NCI-H1105 (cell line): ENCODE measurements at regions not wholly inside any gene's neighbourhood (a gene's known extent, or its start where the extent isn't known, plus 50 kb on each side); places are given as distances from the start of the nearest gene placed in this dataset.
"Not testable (repeated sequence)": the region's sequence is repeated elsewhere in the genome, so short reads cannot be mapped to it uniquely, and the experiment has no call there.

Experiments
- DNase-seq: peaks from one replicate; lab custom pipeline; 2025; lab: John Stamatoyannopoulos, UW

DNA sequence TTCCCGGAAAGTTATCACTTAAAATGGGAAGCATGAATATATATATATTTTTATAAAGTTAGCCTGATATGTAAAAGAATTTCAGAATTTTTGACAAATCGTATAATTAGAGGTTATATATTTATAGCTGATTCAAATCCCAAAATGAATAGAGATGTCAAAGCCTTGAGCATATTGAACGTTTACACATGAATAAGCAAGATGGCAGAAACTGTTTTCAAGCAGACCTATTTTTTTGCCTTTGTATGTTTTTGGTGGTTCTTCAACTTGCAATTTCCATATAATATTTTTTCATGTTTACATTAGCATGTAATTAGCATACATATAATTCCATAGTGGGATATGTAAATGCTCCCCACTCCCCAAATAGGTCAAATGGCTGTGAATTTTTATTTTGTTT lies 189.9 kb downstream of the PRL start:
- DNase-seq = no peak

DNA sequence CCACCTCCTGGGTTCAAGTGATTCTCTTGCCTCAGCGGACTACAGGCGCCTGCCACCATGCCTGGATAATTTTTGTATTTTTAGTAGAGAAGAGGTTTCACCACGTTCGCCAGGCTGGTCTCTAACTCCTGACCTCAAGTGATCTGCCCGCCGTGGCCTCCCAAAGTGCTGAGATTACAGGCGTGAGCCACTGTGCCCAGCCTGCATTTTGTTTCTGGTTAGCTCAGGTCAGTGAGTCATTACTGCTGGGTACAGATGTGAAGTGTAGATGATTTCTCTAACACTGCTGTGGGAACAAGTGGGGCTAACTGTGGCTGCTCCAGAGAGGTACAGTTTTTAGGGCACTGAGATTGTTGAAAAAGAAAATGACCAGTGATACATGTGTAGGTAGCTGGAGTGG lies 188.6 kb downstream of the PRL start:
- no peak for DNase-seq

DNA sequence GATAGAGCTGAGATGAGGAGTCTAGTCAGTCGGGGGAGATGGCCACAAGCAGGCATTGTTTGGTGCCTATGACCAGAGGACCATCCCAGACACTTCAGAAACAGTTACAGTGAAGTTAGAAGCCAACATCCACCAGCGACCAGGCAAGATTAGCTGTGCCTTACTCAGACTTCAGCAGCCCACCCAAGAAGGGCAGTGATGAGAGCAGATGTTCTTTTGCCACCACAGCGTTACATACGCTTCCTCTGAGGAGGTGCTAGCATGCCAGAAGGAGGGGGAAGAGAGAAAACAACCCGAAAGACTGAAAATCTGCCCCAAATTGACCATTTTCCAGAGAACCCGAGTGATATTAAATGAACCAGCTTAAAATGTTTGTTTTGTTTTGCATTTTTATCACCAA lies 186.8 kb downstream of the PRL start:
- DNase-seq = no peak

DNA sequence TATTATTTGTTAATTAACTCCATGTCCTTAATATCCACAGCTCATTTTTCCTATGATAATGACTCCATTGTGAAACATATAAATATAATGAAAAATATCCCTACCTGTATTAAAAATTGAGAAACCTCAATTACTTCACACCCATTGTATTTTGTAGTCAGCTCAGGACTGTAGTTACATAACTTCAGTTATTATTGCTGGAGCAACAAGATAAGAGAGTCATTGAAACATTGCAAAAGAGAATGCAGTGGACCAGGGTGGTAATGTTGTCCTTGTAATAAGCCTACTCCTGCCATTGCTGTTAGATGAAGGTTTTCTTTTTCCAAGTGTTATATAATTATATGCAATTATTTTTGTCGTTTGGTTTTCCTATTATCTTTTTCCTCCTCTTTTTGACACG lies 184.4 kb downstream of the PRL start:
- no peak for DNase-seq

DNA sequence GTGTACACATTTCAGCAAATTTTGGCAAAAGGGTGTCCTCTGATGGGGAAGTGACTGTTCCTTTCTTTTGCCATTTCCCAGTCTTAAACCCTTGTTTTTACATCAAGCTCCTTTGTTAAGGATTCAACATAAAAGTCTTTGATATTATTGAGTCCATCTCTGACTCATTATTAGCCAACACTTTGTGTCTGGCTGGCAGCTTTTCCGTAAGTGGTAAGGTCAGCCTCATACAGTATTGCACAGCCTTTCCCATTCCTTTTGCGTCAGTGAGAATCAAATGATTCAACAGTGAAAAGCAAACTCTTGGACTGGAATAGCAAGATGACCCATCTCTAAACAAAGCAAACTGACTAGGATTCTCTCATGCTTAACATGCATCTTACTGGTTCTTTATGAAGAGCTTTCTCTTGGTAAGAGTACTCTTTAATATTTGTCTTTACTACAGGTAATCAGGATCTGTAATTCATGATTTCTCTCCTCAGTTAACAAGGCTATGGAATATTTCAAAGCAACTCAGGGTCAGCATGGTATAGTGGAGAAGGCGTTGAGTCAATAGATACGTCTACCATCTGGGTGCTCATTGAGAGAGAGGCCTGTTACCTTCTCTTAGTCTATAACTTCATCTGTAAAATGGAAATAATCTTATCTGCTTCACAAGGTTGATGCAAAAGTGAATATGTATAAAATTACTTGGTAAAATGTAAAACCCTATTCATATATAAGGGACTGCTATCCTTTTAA lies 183.6 kb downstream of the PRL start:
- DNase-seq = no peak

DNA sequence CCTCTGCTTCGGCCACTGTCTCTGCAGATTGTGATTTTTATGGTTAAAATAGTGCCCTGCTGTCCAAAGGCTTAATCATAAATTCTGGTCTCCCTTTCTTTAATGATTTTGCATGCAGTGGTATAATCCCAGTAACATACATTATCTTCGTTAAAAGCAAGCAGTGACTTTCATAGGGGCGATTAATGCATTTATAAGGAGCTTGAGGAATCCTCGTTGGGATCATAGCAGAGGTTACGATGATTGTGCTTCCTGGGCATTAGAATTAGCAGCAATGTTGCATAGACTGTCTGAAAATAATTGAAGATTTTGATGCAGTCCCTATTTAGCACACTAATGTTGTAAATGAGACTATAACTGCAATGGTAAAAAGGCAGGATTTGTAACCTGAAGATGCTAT lies 181.3 kb downstream of the PRL start:
- DNase-seq = no peak

DNA sequence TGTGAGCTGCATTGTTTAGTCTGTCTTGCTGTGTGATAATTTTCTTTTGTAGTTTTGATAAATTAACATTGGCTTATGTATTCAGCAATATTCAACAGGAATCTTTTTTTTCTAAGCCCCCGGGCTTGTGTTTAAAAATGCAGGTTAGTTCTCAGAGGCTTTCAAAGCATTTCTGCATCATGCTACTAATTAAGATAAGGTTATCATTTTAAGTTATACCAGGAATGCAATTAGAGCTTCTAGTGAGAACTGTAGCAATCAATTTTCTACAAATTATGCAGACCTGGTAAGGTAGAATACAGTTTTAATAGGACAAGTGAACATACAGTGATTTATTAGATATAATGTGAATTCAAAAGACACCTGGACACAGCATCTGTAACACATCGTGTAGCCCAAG lies 179.2 kb downstream of the PRL start:
- no peak for DNase-seq

DNA sequence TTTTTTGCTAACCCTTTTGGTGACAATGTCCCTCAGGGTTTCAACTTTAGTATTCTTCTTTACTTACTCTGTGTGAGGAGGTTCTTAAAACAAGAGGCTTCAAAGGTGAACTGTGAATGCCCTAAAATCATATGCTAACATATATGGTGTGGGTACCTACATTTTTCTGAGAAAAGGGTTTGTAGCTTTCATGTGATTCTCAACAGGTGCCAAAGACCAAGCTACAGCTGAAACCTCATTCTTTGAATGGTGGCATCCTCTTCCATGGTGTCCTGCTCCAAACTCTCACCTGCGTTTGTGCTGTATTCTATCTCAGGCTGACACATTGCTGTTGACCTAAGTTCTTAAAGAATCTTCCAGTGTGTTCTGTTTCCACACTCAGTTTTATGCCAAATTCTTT lies 177.3 kb downstream of the PRL start:
- no peak for DNase-seq

DNA sequence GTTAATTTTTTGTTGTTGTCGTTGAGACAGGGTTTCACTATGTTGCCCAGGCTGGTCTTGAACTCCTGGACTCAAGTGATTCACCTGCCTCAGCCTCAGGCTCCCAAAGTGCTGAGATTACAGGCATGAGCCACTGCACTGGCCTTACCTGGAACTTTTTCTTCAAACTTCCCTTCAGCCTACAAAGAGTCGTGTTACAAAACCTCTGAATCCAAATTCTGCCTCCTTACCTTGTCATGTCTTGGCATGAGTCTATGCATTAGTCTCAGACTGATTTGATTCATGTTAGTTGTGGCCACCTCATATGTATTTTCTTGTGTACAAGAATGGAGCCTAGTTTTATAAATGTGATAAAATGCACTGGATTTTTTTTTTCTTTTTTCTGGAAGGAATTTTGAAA lies 172.1 kb downstream of the PRL start:
- no peak for DNase-seq

DNA sequence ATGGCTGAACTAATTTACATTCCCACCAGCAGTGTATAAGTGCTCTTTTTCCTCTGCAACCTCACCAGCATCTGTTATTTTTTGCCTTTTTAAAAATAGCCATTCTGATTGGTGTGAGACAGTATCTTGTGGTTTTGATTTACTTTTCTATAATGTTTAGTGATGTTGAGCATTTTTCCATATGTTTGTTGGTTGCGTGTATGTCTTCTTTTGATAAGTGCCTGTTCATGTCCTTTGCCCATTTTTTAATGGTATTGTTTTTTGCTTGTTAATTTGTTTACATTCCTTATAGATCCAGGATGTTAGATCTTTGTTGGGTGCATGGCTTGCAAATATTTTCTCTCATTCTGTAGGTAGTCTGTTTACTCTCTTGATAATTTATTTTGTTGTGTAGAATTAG lies 169.9 kb downstream of the PRL start:
- DNase-seq = no peak

DNA sequence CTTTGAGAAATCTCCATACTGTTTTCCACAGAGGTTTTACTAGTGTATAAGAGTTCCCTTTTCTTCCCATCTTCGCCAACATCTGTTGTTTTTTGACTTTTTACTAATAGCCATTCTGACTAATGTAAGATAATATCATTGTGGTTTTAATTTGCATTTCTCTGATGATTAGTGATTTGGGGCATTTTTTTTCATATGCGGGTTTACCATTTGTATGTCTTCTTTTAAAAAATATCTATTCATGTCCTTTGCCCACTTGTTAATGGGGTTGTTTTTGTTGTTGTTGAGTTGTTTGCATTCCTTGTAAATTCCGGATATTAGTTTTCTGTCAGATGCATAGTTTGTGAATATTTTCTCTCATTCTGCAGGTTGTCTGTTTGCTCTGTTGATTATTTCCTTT lies 167.1 kb downstream of the PRL start:
- no peak for DNase-seq

DNA sequence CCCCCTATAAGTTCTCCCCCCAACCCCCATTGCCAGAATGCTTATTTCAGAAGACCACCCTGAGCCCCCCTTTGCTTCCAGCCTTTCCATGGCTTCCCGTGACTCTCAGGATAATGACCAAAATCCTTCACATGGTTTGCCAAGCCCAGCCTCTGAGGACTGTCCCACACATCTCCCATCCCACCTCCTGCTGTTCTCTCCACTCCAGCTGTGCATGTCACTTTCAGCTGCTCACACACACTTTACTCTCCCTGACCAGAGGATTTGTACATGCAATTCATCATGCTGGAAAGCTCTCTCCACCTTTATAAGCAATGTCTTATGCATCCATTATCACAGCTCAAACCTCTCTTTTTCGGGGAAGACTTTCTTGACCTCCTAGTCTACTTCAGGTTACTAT lies 164.2 kb downstream of the PRL start:
- DNase-seq = no peak

DNA sequence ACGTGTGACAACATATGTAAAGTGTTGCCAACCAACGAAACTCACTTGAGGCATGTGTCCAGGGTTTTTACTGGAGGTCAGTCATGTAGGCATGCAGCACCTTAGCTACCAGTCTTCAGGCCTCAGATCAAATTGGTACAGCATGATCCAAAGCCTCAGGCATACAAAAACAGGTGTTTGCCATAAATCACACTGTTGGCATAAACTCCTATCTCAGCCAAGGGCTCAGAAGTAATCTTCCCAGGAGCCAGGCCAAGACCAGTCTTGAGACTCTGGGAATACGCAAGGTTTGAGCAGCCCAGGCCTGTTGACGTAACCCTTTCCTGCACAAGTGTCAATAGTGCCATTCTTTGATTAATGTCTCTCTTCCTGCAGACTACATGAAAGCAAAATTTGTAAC lies 163.5 kb downstream of the PRL start:
- DNase-seq = peak; percentile 34

DNA sequence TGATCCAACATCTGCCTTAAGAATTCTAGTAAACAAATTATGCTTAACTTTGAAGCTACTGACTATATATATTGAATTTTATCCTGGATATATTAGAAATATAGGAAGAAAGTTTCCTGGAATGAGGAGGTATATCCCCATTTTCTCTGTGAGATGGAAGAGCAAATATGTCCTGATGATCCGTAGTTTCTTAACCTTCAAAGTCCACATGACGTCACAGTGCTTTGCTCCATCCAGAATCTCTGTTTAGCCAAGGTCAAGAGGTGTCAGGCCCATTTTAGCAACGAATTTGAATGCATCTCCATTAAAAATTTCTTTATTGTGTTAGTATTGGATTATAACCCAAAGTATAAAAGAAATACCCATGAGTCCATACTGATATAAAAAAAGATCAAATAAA lies 162.5 kb downstream of the PRL start:
- DNase-seq = no peak

DNA sequence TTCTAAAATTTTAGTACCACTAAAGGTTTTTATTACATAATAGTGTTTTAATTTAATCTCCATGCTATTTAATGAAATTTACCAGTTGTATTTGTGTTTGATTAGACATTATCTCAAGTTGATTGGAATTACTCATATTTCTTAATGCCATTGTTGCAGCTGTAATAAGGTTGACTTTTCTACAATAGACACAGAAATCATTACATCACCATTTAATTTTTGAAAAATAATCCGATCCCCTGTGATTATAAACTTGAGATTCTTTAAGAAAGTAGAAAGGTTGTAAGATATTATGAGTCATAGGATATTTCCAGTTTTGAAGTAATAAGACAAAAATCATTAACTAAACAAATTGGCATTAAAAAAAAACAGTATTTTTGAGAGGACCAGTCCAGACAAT lies 161.4 kb downstream of the PRL start:
- DNase-seq = no peak

DNA sequence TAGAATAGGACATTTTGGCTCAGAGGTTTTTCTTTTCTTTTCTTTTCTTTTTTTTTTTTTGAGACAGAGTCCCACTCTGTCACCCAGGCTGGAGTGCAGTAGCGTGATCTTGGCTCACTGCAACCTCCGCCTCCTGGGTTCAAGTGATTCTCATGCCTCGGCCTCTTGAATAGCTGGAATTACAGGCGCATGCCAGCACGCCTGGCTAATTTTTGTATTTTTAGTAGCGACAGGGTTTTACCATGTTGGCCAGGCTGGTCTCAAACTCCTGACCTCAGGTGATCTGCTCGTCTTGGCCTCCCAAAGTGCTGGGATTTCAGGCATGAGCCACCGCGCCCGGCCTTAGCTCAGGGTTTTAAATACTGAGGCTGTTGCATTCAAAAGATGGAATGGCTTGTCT lies 156.1 kb downstream of the PRL start:
- DNase-seq = not testable (repeated sequence)

DNA sequence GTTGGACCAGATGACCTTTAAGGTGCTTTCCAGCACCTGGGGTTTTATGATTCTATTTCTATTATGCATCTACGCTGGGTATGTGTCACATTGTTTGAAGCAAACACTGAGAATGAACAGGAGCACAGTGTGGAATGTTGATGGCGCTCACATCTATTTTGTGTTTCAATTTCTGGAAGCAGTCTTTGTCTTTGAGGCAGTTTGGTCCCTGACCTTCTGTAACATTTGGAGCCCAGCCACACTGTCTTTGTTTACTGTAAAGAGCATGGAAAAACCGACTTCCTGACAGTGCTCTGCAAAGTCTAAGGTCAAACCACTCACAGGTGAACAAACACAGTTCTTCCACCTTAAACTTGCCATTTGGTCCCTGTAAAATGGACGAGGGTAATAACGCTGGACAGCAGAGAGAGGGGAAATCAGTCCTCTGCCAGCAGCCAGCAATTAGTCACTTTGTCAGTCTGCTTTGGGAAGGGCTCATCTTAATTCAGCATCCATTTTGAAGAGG lies 155.5 kb downstream of the PRL start:
- peak; percentile 54 for DNase-seq

DNA sequence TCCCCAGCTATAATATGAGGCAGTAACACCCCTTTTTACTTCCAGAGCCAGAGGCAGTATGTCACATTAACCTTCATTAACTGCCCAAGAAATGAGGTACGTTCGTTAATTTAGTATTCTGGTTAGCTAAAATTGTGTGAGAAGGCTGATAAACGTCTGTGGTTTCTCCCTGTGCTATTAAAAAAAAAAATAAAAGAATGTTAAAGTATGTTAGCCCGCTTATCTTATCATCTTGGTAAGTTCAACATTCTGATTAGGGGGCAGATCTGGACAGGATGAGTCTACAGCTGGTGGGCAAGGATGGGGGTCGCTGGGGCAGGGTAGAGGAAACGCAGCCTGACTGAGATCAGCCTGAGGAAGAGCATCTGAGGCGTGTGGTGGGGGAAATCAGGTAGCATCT lies 154.0 kb downstream of the PRL start:
- no peak for DNase-seq

DNA sequence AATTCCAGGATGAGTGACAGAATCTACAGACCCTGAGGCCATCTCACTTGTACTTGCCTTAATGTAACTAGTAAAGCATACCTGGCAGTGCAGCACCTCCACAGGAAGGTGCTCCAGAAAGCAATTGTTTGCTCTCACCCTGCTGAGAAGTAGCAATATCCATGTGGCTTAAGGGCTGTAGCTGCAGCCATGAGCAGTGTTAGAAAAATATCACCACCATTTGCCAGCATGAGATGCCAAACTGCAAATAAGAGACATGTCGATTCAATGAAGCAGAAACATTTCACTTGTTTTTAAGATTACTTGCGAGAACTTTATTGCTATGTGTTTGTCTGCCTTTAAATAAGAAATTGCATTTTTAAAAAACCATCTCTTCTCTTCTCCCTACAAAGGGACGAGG lies 151.5 kb downstream of the PRL start:
- DNase-seq = no peak

DNA sequence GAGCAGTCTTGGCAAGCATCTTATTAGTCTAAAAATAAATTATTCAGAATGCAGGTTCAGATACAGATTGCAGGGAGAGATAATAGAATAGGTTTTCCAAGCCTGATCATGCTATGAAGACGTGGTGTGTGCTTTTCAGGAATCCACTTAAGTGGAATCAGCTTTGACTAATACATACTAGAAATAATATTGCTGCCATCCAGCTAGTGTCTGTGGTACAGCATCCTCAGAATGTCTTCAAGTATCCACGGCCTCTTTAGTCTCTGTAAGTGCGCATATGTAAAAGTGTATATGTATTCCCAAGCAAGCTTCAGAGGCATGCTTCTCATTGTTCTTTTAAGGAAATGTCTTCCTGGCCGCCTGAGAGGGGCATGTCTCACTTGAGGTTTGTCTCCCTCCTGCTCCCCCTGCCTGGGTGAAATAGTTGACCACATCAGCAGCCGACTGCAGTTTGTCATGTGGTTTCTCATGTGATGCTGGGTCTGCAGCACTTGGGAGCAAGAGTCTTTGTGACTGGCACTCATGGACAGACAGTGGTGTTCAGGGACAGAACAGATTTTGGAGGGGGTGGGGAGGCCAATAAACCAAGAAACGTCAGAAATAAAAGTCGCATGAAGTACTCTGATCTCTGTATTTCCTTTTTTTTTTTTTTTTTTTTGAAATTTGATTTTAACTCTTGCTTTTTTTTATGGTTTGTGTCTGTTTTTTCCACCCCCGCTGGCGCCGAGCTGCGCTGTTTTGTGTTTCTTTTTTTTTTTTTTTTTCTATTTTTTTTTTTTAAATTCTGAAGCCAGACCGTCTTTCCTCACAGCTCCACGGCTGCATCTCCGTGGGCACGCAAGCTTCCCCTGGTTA lies 150.8 kb downstream of the PRL start:
- DNase-seq = no peak

DNA sequence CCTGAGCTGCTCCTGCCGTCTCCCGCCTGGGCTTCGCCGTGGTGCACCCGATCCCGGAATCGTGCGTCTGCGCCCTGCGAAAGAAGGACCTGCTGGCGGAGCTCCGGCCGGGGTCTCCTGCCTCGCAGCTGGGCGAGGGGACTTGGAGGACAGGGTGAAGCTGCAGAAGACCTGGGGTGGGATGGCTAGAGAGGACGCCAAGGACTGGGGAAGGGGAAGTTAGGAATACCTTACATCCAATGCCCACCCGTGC lies 150.2 kb downstream of the PRL start:
- no peak for DNase-seq

DNA sequence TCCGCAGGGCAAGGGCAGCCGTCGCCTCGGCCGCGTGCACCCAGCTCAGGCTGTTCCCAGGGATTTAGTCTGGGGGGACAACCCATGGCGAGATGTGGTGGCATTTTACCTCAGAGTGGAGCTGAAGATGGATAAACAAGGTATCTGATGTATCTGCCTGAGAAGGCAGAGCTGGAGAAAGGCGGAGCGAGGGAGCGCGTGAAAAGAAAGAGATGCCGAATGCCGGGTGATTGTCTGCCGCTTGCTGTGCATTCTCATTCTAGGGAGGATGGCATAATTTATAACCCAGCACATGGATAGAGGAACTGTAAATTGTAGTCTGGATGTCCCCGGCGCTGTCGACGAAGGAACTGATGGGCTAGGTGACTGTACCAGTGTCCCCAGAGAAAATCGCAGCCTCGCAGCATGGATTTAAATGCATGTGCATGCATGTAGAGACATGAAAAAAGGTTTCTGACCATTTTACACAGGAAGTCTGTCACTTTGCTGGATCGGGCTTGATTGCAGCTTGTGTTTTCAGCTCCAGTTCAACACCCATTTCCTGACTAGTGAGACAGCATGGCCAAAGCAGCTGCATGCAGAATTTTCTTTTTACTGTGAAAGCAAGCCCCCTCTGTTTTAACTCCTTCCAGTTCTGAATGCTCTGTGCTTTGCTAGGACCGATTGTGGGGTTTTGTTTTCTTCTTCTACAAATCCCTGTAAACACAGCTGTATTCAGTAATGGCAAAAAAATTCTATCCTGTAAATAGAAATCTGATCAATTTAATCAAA lies 149.7 kb downstream of the PRL start:
- no peak for DNase-seq
